NCI-H345 treated with DMSO at 0.1 percent for 48 hours (cell line): ENCODE measurements at regions not wholly inside any gene's neighbourhood (a gene's known extent, or its start where the extent isn't known, plus 50 kb on each side); places are given as distances from the start of the nearest gene placed in this dataset.
A peak's percentile ranks its signal among the peaks of the same experiment; 100 is the strongest.
"Not testable (repeated sequence)": the region's sequence is repeated elsewhere in the genome, so short reads cannot be mapped to it uniquely, and the experiment has no call there.

Experiments
- DNase-seq: peaks from one replicate; lab custom pipeline; 2025; ENCODE audit not compliant: unreplicated experiment; lab: John Stamatoyannopoulos, UW

DNA sequence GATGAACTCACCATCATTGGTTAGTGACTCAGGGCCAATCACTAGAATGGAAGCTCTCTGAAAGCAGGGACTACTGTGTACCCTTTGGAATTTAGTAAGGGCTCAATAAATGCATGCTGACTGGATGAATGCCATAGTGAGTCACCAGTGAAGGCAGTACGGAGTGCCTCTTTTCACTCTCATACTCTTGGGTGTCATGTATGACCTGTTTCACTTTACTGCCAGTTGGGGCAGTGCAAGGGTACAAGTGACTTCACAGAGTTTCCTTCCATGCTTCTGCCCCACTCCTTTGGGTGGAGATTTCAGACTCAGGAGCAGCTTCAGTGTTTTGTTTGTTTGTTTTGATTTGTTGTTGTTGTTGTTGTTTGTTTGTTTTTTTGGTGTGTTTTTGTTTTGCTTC is 57.7 kb downstream of the SOX3 start:
- no peak for DNase-seq

DNA sequence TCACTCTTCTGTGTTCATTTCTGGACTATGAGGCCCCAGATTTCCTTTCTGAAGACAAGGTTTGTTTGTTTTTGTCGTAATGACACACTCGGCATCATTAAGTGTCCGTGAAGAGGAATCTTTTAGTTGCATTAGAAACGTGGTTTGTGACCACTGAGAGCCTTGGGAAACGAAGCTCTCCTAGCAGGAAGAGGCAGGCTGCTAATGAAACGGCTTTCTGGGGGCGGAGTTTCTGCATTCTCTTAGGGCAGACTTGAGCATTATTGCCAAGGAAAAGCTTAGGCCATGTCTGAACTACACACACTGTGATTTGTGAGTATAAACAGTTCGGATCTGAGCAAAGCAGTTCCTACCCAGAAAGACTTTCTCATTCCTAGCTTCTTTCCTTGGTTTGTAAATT is 64.0 kb downstream of the SOX3 start:
- DNase-seq, result no peak

DNA sequence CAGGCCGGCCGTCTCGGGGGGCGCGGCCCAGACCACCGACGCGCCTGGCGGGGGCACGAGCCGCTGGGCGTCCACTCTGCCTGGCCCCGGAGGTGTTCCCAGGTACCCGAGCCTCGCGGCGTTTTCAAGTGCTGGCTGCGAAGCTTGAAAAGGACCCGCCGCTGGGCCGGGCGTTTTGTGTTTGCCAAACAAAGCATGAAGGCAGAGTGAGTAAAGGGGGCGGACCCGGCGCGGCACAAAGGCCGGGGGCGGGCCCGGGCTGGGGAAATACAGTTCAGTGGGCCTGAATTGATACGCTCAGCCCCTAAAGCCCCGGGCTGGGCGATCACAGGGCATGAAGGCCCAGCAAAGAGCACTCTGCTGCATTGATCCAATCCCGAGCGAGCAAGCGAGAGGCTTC is 65.4 kb downstream of the SOX3 start:
- DNase-seq, result peak; percentile 1

DNA sequence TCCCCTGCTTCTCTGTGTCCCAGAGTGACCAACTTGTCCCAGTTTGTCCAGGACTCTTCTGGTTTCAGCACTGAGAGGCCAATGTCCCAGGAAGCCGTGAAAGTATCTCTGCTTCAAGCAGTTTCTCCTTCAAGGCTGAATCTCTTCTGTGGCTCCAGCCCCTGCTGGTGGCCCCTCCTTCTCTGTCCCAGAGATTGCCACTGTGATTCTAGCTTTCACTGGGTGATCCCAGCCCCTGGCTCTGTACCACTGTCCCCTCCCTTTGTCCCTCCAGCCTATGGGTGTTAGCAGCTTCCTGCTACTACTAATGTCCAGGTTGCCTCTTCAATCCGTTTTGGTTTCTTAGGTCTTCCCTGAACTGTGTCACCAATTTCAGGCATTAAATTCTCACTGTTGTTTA is 70.5 kb downstream of the SOX3 start:
- no peak for DNase-seq

DNA sequence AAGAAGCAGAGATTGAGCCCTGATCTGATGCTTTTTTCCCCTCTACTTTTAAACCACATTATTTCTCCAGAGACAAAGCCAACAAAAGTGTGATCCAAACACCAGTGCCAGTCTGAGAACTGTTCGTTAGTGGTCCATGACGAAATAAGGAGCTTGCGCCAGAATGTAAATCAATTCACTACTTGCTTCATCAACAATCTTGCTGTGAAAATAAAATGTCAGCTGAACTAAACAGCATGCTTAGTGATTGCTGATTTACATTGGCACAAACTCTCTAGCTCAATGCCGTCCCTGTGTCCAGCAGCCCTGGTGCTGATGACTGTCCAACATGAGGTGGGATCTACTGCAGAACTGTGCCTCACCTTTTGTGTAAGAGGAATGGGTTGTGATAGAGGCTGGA is 71.3 kb downstream of the SOX3 start:
- no peak for DNase-seq

DNA sequence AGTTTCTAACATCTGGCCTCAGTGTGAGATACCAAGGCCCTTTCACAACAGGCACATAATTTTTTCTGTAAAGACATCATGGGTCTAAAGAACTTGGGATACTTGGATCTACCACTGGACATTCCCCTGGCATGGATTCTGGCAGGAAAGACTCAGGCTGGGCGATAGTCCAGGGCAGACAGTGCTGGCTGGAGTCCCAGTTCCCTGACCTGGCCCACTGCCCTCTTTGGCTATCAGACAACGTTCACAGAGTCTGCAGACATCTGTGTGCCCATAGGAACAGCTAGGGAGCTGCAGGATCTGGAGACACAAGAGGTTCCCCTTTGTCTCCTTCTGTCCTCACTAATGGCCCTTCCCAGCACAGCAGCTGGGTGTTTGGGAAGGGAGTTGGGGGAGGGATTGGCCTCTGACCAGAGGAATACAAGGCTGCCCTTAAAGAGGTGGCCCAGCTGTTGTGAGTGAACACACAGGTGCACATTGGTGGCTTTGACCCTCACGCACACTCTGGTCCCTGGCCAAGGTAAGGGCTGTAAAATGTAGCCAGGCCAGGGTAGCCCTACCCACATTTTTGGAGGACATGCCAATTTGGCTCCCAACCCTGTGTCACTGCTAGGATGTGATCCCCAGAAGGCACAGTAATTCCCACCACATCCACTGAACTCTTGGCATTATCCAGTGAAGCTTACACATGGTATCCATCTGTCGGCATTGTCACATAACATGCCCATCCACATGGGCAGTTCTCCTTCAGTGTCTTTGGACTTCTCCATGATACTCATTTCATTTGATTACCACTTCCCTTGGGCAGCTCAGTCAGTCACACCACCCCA is 72.3 kb downstream of the SOX3 start:
- DNase-seq, result no peak

DNA sequence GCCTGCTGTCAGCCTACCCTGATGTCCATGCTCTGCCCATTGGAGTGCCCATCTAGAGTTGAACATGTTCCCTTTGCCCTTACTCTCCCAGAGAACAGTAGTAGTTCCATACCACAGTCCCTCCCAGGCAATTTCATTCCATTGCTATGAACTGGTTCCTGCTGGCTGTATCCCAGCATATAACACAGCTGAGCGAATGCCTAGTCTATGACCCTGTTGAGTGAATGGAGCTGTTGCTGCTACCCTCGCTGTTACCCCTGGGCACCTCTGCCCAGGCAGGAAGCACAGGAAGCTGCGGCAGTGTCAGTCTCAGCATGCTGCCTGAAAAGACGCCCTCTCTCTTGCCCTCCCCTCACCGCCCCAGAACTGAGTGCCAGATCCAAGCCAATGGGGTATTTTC is 73.3 kb downstream of the SOX3 start:
- DNase-seq, result no peak

DNA sequence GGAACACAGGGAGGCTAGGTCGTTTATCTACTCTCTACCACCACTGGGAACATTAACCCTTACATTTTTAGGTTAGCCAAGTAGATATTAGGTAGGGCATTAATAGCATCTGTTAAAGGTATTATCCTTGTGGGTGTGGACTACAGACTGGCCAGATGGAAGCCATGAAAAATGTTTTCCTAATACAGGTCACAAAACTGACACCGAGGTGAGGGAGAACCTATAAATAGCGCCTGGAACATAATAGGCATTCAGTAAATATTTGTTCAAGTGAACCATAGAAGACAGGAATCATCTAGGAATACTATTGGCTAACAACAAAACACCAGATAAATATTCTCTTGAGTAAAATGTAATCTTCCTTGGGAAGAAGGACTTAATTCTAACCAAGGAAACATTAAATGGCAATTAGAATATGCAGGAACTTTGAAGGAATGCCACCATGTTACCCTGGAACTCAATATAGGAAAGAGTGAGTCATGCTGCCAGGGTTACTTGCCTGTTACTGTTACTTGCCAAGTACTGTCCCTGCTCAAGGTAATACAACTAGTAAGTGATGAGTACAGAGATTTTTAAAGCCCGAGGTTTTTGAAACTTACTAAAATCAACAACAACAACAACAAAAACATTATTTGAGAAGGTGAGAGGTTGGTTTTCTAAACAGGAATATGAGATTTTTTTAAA is 79.0 kb downstream of the SOX3 start:
- no peak for DNase-seq

DNA sequence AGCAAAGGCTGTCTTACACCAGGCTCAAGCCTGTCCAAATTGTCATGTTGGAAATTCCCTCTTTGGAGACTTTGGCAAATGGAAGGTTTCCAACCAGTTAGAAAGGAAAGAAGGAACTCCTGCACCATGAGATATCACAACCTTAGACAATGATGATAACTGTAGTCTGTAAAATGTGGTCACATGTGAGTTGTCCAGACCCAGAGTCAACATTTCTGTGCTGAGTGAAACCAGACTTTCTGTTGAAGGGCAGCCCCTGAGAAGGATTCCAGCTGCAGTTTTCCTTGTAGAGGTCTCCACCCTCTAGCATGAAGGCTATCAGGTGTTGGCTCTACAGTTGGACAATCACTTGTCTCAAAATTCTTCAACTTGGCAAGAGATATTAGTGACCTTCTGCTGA is 82.4 kb downstream of the SOX3 start:
- DNase-seq, result no peak

DNA sequence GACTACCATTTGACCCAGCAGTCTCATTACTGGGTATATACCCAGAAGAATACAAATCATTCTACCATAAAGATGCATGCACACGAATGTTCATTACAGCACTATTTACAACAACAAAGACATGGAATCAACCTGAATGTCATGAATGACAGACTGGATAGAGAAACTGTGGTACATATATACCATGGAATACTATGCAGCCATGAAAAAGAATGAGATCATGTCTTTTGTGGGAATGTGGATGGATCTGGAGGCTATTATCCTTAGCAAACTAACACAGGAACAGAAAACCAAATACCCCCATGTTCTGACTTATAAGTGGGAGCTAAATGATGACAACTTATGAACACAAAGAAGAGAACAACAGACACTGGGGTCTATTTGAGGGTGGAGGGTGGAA is 102.7 kb downstream of the SOX3 start:
- DNase-seq, result not testable (repeated sequence)

DNA sequence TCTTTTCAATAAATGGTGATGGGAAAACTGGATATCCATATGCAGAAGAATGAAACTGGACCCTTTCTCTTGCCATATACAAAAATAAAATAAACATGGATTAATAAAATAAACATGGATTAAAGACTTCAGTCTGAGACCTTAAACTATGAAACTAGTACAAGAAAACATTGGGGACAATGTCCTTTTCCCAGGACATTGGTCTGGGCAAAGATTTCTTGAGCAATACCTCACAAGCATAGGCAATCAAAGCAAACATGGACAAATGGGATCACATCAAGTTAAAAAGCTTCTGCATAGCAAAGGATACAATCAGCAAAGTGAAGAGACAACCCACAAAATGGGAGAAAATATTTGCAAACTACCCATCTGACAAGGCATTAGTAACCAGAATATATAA is 108.5 kb downstream of the SOX3 start:
- DNase-seq, result not testable (repeated sequence)

DNA sequence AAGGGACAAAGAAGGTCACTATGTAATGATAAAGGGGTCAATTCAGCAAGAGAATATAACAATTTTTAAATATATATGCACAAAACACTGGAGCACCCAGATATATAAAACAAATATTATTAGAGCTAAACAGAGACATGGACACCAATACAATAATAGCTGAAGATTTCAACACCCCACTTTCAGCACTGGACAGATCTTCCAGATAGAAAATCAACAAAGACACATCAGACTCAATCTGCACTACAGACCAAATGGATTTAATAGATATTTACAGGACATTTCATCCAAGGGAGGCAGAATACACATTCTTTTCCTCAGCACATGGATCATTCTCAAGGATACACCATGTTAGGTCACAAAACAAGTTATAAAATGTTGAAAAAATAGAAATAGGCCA is 111.4 kb downstream of the SOX3 start:
- no peak for DNase-seq

DNA sequence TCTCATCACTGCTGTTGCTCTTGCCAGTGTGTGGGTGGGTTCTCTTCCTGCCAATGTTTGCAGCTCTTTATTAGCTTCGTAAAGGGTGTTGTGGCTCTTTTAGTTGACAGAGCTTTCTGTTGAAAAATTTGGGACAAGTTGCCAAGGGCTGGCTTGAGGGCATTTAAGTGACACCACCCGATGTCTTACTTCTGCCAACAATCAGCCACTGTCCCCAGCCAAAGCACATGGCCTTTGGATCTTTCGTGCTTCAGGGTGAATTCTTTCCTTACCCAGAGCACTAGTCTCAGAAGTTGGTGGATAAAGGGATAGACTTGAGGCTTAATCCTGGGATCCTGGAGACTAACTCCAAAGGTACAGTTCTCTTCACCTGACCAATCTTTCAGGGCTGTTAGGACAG is 113.6 kb downstream of the SOX3 start:
- DNase-seq, result no peak

DNA sequence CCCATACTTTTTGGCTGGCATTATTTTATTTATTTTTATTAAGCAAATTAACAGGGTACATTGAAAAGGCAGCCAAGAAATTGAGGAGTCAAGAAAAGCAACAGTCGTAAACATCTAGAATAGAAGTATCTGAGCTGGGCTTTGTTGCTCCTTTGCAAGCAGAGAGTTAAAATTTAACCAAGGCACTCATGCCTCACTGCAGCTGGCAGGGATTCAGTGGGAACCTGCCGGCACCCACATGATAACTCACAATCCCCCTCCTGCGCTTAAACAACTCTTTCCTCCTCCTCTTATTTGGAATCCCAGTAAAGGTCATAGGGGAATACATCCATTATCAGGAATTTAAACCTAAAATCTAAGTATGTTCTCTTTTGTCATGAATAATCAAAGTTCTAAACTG is 115.5 kb downstream of the SOX3 start:
- DNase-seq, result no peak

DNA sequence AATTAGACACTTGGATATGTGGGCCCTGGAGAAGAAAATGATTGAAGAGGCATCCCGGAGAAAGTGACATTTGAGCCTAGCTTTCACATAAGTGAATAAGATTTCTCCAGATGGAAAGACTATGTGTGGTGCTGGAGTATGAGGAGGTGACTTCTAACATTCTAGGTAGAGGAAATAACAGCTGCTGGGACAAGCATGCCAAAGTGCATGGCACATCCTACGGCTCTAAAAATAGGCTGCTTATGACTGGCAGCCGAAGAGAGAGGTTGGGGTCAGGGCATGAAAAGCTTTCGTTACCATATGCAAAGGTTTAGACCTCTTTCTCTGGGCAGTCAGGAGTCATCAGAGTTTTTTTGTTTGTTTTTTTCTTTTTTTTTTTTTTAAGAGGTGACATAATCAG is 142.0 kb downstream of the SOX3 start:
- DNase-seq, result no peak

DNA sequence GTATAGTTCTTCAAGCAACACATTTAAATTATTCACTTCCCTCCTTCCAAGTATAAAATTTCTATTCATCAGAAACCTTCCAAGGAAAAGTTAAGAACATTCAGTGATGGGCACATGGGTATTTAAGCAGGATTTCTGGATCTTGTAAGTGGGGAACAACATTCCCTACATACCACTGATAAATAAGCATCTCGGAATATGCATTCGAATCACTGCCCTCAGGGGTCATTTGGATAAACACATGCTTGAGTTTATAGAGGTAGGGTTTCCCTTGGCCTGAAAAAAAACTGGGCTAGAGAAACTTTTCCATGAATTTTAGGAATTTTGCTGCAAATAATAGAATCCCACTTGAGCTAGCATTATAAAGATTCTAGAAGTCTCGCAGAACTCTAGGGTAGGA is 143.9 kb downstream of the SOX3 start:
- DNase-seq, result no peak

DNA sequence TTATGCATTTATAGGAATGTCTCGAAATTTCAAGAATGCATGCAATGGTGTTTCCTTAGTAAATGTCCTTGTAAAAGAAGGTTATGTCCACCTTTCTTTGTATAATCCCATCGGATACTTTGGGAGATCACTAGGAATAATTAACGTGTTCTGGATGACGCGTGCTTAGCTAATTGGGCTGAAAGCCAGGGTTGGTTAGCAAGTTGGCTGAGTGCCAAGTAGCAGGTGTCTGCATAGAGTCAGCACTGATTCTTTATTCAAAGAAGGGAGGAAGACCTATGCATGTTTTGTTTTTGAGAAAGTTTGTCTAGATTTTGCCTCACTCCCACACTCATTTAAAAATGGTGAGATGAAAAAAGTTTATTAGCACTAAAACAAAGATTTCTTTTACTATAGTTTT is 144.6 kb downstream of the SOX3 start:
- DNase-seq, result no peak

DNA sequence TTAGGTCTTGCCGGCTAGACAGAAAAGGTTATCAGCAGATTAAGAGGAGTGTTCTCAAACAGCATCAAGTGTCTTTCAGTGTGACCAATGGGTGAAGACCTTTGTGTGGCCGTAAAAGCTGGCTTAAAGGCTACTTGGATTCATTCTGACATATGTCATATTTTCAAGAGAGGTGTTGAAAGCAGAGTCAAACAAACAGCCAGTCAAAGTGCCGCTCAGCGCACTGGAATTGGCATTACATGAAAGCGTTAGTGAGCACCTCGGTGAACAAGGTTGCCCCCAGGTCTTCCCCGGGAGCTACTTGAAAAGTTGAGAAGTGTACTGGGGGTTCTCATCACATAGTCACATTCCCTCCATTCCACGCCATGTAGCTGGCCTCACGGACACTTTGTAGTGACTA is 148.9 kb downstream of the SOX3 start:
- no peak for DNase-seq

DNA sequence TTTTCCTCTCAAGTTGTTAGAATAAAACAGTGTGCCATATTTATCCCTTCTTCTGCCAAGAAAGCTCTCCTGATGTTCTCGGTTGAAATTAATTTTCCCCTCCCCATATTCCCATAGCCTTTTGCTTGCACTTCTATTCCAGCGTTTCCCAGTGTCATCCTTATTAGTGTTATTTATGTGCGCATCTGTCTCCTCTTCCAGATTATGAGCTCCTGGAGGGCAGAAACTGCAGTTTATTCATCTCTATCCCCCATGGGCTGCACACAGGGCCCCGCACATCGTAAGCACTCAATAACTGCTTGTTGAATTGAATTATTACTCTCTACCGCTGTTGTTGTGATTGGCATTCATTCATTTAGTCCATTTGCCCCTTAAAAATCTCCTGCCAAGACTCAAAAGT is 149.4 kb downstream of the SOX3 start:
- no peak for DNase-seq

DNA sequence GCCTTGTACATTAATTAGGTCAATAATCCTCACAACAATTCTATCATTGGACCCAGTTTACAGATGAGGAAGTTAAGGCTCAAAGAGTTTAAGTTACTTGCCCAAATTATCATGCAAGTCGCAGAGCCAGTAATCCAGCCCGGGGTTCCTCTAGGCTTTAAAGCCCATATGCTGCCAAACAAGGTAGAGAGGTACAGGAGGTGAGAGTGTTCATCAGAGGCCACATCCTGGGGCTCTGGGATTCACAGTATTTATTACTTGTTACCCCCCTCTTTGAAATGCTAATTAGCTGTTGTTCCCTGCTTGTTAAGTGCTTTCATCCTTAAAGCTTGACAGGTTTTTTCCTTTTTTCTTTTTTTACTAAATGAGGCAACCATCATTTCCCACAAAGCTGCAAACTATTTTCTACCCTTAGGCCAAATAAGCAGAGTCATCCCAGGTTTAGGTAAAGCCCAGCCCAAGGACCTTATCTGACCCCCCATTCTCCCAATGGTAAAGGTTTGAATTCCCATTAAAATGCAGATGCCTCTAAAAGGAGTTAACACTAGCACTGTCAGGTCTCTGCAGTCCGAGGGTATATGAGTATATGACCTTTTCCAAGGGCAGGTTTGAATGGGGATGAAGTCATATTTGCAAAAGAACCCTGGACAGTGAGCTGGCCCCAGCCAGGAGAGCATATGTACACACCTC is 150.3 kb downstream of the SOX3 start:
- DNase-seq, result no peak

DNA sequence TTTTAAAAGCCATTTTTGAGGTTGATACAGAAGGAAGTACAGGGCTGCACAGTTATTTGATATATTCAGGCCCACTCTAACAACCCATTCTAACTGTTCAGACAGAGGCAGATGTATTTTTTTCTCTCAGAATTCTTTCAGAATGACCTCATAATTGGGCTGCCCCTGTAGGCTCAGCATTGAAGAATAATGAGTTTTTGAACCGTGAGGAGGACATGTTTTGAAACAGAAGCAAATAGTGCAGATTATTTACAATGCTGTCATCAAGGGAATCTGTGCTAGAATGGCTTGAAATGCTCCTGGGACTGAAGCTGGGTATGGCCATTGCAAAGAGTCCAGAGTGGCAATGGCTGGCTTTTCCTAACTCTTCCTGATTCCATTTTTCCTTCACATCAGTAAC is 158.1 kb downstream of the SOX3 start:
- no peak for DNase-seq

DNA sequence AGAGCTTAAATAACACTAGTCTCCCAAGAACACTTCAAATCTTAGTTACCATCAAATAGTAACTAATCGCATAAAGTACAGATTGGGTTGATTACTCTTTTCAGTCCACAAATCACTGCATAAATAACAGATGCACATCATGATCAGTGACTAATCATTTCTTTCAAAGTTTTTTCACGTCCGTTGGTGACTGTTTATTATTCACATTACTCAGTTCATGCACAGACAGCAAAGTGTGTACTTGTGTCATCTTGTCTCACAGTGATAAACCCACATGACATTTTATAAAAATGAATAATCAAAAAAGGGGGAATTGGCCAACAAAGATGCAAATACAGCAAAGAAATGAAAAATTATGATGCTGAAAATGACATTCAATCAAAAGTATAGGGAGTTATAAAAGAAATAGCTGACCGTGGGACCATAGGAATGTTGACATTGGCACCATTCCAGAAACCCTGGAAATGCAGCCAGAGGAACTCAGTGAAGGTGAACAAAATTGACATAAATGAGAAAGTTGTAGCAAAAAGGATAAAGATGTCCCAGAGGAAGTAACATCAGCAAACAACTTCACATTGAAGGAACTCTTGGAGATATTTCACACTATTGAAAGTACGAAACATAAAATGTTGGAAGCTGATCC is 161.5 kb downstream of the SOX3 start:
- no peak for DNase-seq
